ENCODE measurements at regions not wholly inside any gene's neighbourhood (a gene's known extent, or its start where the extent isn't known, plus 50 kb on each side); places are given as distances from the start of the nearest gene placed in this dataset.

DNA sequence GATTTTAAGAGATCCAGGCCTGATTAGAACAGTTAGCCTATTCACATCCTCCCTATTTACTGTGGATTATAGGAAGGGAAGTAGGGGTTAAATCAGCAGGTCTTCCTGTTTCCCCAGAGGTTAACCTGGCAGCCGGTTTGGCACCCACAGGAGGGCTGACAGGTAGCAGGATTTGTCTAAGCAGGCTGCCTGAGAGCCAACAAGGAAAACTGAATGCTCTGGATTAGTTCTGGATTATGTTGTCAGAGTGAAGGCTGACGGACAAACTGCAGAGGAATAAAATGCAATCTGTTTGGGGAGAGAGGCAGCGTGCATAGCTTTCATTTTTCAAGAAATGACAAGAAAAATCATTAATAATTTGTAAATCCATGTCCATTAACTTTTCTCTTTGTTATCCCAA, 397.1 kb upstream of the FAM241A start:
- H2AFZ ChIP-seq (ENCODE audit: low read depth) = no peak overlapping the region

DNA sequence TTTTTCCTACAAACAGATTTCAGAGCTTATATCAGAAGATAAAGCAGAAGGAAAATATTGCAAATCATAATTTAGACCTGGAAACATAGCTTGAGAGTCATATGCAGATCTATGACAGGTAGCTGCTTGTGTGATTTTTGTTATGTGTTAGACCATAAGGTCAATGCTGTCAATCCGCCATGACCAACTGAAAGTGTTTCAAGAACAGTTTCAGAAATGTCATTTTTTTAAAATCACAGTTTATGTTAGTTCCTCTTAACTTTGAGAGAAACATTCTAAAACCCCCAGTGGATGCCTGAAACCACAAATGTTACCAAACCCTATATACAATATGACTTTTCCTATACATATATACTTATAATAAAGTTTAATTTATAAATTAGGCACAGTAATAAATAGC, 391.3 kb upstream of the FAM241A start:
- H3K4me2 ChIP-seq = no peak overlapping the region
- H3K4me1 ChIP-seq (ENCODE audit: low read depth, poor library complexity, severe bottlenecking) = no peaks in the 10 kb centered on the region
- no peaks in the 10 kb centered on the region for H3K27me3 ChIP-seq (ENCODE audit: insufficient read depth, low read depth)
- no peak overlapping the region for H3K9ac ChIP-seq
- no peak overlapping the region for H3K27ac ChIP-seq
- H3K36me3 ChIP-seq (ENCODE audit: insufficient read depth) = no peaks in the 10 kb centered on the region
- H2AFZ ChIP-seq (ENCODE audit: low read depth) = no peak overlapping the region
- H3K4me3 ChIP-seq (IDR thresholded peaks at IDR 0.05; ENCODE audit: insufficient read depth, low read depth, low read length) = no peak overlapping the region
- H3K79me2 ChIP-seq (ENCODE audit: insufficient read depth, low read depth) = no peaks in the 10 kb centered on the region
- TF ChIP-seq, protein P1, sequence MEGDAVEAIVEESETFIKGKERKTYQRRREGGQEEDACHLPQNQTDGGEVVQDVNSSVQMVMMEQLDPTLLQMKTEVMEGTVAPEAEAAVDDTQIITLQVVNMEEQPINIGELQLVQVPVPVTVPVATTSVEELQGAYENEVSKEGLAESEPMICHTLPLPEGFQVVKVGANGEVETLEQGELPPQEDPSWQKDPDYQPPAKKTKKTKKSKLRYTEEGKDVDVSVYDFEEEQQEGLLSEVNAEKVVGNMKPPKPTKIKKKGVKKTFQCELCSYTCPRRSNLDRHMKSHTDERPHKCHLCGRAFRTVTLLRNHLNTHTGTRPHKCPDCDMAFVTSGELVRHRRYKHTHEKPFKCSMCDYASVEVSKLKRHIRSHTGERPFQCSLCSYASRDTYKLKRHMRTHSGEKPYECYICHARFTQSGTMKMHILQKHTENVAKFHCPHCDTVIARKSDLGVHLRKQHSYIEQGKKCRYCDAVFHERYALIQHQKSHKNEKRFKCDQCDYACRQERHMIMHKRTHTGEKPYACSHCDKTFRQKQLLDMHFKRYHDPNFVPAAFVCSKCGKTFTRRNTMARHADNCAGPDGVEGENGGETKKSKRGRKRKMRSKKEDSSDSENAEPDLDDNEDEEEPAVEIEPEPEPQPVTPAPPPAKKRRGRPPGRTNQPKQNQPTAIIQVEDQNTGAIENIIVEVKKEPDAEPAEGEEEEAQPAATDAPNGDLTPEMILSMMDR (conservative IDR thresholded peaks at IDR 0.05; ENCODE audit: low read depth, low read length) = no peak
- H4K20me1 ChIP-seq (ENCODE audit: insufficient read depth) = no peaks in the 10 kb centered on the region

More for the DNA sequence above, 397.1 kb upstream of the FAM241A start:
- Histone ChIP-seq H3K27ac (no peak overlapping the region), H3K27me3 (ENCODE audit: insufficient read depth, low read depth) (no peaks in the 10 kb centered on the region), H3K36me3 (ENCODE audit: insufficient read depth) (no peaks in the 10 kb centered on the region), H3K4me2 (no peak overlapping the region), H4K20me1 (ENCODE audit: insufficient read depth) (no peaks in the 10 kb centered on the region), H3K4me3 (IDR thresholded peaks at IDR 0.05; ENCODE audit: insufficient read depth, low read depth, low read length) (no peak overlapping the region), H3K9ac (no peak overlapping the region), H3K79me2 (ENCODE audit: insufficient read depth, low read depth) (no peaks in the 10 kb centered on the region), H3K4me1 (ENCODE audit: low read depth, poor library complexity, severe bottlenecking) (no peaks in the 10 kb centered on the region)
- TF ChIP-seq, protein P1 (conservative IDR thresholded peaks at IDR 0.05; ENCODE audit: low read depth, low read length) = no peak

DNA sequence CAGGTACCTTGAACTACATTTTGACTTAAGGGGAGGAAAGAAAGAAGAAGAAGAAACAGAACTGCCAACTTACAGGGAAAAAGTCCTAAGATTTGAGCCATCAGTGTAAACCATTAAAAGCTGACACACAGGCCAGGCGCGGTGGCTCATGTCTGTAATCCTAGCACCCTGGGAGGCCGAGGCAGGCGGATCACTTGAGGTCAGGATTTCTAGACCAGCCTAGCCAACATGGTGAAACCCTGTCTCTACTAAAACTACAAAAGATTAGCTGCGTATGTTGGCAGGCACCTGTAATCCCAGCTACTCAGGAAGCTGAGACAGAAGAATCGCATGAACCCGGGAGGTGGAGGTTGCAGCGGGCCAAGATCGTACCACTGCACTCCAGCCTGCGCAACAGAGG, 389.7 kb upstream of the FAM241A start:
- Histone ChIP-seq H3K27me3 (ENCODE audit: insufficient read depth, low read depth) (no peaks in the 10 kb centered on the region), H2AFZ (ENCODE audit: low read depth) (no peak overlapping the region), H4K20me1 (ENCODE audit: insufficient read depth) (no peaks in the 10 kb centered on the region), H3K9ac (no peak overlapping the region), H3K27ac (no peak overlapping the region), H3K36me3 (ENCODE audit: insufficient read depth) (no peaks in the 10 kb centered on the region), H3K4me1 (ENCODE audit: low read depth, poor library complexity, severe bottlenecking) (no peaks in the 10 kb centered on the region), H3K4me3 (IDR thresholded peaks at IDR 0.05; ENCODE audit: insufficient read depth, low read depth, low read length) (no peak overlapping the region), H3K79me2 (ENCODE audit: insufficient read depth, low read depth) (no peaks in the 10 kb centered on the region), H3K4me2 (no peak overlapping the region)
- TF ChIP-seq, protein P1 (conservative IDR thresholded peaks at IDR 0.05; ENCODE audit: low read depth, low read length) = no peak

DNA sequence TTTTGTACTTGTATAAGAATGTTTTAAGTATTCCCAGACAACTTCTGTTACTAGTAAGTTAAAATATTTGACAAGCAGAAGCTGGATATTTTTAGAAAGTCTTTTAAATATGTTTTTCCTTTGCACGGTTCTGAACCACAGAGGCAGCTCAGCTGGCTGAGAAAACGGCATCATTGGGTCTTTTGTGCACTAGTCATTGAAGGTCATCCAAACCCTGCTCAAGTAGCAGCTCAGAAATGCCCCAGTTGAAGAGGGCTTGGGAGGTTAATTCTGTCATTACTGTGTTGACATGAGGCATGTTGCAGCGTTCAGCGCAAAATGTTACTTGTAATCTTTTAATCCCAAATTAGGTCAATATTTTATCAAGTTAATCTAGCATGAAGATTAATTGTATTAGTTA, 383.7 kb upstream of the FAM241A start:
- Histone ChIP-seq H3K9ac (no peak overlapping the region), H4K20me1 (ENCODE audit: insufficient read depth) (no peaks in the 10 kb centered on the region), H3K27me3 (ENCODE audit: insufficient read depth, low read depth) (no peaks in the 10 kb centered on the region), H3K79me2 (ENCODE audit: insufficient read depth, low read depth) (no peaks in the 10 kb centered on the region), H3K4me1 (ENCODE audit: low read depth, poor library complexity, severe bottlenecking) (no peaks in the 10 kb centered on the region), H2AFZ (ENCODE audit: low read depth) (no peak overlapping the region), H3K27ac (no peak overlapping the region), H3K36me3 (ENCODE audit: insufficient read depth) (no peaks in the 10 kb centered on the region), H3K4me2 (no peak overlapping the region), H3K4me3 (IDR thresholded peaks at IDR 0.05; ENCODE audit: insufficient read depth, low read depth, low read length) (no peak overlapping the region)
- TF ChIP-seq, protein P1 (conservative IDR thresholded peaks at IDR 0.05; ENCODE audit: low read depth, low read length) = no peak
